H1 (cell line): ENCODE measurements at regions not wholly inside any gene's neighbourhood (a gene's known extent, or its start where the extent isn't known, plus 50 kb on each side); places are given as distances from the start of the nearest gene placed in this dataset.

ENCODE experiments used
- TF ChIP-seq, protein P1 (sequence below): fragments of 300-600 bp; sonication (generic); IDR thresholded peaks from 2 replicates; pipeline ENCODE4 v1.7.1; 2012; ENCODE audit warnings: low read length, moderate library complexity, mild to moderate bottlenecking, inconsistent platforms; ENCODE audit not compliant: insufficient replicate concordance

DNA sequence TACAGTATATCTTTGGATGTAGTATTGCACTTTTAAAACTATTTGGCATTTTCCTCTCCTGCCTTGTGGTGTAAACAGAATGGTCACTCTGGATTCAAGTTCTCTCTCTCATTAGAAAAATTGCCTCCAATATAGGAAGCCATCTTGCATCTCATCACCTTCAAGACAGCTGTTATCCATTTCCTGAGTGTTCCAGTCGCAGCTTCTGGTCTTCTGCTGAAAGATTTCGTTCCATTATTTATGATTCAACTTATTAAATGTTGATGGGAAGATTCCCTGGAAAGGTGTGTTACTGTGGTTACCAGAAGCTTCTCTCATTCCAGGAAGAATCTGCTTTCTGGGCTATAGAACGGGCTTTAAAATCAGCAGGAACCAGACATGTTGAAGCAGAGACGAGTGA, 568.3 kb upstream of the SLIT2 start (continued):
- TF ChIP-seq, protein P1, sequence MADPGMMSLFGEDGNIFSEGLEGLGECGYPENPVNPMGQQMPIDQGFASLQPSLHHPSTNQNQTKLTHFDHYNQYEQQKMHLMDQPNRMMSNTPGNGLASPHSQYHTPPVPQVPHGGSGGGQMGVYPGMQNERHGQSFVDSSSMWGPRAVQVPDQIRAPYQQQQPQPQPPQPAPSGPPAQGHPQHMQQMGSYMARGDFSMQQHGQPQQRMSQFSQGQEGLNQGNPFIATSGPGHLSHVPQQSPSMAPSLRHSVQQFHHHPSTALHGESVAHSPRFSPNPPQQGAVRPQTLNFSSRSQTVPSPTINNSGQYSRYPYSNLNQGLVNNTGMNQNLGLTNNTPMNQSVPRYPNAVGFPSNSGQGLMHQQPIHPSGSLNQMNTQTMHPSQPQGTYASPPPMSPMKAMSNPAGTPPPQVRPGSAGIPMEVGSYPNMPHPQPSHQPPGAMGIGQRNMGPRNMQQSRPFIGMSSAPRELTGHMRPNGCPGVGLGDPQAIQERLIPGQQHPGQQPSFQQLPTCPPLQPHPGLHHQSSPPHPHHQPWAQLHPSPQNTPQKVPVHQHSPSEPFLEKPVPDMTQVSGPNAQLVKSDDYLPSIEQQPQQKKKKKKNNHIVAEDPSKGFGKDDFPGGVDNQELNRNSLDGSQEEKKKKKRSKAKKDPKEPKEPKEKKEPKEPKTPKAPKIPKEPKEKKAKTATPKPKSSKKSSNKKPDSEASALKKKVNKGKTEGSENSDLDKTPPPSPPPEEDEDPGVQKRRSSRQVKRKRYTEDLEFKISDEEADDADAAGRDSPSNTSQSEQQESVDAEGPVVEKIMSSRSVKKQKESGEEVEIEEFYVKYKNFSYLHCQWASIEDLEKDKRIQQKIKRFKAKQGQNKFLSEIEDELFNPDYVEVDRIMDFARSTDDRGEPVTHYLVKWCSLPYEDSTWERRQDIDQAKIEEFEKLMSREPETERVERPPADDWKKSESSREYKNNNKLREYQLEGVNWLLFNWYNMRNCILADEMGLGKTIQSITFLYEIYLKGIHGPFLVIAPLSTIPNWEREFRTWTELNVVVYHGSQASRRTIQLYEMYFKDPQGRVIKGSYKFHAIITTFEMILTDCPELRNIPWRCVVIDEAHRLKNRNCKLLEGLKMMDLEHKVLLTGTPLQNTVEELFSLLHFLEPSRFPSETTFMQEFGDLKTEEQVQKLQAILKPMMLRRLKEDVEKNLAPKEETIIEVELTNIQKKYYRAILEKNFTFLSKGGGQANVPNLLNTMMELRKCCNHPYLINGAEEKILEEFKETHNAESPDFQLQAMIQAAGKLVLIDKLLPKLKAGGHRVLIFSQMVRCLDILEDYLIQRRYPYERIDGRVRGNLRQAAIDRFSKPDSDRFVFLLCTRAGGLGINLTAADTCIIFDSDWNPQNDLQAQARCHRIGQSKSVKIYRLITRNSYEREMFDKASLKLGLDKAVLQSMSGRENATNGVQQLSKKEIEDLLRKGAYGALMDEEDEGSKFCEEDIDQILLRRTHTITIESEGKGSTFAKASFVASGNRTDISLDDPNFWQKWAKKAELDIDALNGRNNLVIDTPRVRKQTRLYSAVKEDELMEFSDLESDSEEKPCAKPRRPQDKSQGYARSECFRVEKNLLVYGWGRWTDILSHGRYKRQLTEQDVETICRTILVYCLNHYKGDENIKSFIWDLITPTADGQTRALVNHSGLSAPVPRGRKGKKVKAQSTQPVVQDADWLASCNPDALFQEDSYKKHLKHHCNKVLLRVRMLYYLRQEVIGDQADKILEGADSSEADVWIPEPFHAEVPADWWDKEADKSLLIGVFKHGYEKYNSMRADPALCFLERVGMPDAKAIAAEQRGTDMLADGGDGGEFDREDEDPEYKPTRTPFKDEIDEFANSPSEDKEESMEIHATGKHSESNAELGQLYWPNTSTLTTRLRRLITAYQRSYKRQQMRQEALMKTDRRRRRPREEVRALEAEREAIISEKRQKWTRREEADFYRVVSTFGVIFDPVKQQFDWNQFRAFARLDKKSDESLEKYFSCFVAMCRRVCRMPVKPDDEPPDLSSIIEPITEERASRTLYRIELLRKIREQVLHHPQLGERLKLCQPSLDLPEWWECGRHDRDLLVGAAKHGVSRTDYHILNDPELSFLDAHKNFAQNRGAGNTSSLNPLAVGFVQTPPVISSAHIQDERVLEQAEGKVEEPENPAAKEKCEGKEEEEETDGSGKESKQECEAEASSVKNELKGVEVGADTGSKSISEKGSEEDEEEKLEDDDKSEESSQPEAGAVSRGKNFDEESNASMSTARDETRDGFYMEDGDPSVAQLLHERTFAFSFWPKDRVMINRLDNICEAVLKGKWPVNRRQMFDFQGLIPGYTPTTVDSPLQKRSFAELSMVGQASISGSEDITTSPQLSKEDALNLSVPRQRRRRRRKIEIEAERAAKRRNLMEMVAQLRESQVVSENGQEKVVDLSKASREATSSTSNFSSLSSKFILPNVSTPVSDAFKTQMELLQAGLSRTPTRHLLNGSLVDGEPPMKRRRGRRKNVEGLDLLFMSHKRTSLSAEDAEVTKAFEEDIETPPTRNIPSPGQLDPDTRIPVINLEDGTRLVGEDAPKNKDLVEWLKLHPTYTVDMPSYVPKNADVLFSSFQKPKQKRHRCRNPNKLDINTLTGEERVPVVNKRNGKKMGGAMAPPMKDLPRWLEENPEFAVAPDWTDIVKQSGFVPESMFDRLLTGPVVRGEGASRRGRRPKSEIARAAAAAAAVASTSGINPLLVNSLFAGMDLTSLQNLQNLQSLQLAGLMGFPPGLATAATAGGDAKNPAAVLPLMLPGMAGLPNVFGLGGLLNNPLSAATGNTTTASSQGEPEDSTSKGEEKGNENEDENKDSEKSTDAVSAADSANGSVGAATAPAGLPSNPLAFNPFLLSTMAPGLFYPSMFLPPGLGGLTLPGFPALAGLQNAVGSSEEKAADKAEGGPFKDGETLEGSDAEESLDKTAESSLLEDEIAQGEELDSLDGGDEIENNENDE = no peak
